ENCODE measurements at regions not wholly inside any gene's neighbourhood (a gene's known extent, or its start where the extent isn't known, plus 50 kb on each side); places are given as distances from the start of the nearest gene placed in this dataset.

GRCh38 chr4:8699479-8700145 lies 107.0 kb downstream of the CPZ start:
- no peak for DNase-seq

DNA sequence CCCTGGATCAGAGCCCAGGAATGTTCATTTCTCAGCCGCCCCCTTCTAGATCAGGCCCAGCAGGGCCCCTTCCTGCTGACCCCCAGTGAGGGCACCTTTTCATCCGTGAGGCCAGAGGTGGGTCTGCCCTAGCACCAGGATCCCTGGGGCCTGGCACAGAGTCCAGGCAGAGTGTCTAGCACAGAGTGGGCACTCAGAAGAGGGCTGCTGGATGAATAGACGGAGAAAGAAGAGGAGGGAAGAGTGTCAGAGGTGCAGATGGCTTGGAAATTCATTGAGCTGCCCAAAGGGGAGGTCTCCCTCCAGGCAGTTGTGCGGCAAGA lies 106.5 kb downstream of the CPZ start:
- DNase-seq = no peak

- DNase-seq = no peak
Observed at GRCh38 chr4:8698341-8699062, 105.9 kb downstream of the CPZ start.

GRCh38 chr4:8697826-8698225 lies 105.3 kb downstream of the CPZ start:
- no peak for DNase-seq

- no peak for DNase-seq
Observed at GRCh38 chr4:8696369-8697127, 104.0 kb downstream of the CPZ start.

DNA sequence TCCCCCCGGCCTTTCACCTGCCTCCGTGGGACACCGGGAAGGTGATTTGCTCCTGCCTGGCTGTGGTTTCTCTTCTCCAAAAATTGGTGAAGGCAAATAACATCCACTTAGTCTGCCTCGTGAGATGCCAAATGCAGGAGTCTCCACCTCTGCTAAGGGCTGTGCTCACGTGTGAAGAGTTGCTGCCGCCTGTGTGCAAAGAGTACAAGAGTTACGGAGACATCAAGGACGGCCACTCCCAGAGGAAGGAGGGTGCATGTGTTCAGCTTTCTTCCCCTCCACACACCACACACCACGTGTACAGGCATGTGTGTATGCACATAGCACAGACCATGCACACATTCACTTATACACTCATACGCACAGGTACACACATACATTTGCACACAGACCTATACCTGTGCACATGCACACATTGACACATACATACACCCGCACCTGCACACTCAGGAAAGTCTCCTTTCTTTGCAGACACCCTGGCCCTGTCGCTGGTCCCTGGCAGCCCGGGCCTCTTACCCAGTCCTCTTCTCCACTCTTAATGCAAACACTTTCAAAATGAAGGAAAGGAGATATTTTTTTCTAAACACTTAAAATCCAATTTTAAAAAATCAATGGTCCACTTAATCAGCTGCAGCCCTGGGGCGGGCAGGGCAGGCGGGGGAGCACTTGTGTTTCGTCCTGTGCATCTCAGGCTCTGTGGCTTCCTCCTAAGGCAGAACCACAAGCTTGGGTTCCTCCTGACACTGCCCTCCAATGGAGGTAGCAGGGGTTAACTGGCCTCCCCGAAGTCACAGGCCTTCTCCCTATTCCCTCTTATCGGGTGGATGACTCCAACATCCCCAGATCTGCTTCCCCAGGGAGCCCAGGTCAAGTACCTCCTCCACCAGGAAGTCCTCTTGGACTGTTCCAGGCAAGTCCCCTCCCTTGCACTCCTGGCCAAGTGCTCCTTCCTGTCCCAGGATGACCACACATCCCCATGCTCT lies 103.0 kb downstream of the CPZ start:
- DNase-seq = no peak

DNA sequence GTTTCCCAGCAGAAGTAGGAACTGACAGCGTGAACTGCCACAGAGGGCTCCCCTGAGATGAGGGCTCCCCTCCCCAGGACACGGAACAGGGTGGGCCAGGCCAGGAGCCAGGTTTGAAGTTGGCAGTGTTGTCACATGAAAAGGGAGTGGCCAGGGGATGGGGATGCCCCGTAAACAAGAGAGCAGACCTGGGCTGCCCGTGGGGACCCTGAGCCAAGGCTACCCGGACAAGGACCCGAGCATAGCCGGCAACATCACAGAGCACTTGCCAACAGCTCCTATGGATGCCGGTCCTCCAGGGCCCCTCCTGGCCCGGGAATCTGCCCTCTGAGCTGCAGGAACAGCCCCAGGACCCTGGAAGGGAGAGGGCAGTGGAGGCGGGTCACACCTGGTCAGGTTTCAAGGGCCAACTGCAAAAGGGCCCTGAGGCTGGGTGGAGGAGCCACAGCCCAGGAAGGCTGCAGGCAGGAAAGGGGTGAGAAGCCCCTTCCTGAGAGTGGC lies 102.1 kb downstream of the CPZ start:
- DNase-seq = no peak

DNA sequence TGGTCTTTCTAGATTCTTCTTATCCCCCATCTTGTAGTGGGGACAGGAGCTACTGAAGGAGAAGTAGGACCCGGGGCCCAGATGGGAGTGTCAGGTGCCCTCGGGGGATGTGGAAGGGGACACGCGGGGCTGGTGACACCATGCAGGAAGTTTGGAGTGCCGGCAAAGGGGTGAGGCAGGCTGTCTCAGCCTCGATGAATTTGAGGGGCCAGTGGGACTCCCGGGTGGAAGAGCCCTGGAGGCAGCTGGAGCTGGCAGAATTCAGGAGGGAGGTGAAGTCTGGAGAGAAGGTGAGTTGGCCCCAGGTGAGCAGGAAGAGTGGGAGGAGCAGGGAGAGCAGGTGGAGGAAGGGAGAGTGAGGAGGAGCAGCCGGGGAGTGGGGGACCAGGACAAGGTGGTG lies 101.7 kb downstream of the CPZ start:
- no peak for DNase-seq

- DNase-seq = no peak
Observed at GRCh38 chr4:8691151-8691775, 98.7 kb downstream of the CPZ start.

DNA sequence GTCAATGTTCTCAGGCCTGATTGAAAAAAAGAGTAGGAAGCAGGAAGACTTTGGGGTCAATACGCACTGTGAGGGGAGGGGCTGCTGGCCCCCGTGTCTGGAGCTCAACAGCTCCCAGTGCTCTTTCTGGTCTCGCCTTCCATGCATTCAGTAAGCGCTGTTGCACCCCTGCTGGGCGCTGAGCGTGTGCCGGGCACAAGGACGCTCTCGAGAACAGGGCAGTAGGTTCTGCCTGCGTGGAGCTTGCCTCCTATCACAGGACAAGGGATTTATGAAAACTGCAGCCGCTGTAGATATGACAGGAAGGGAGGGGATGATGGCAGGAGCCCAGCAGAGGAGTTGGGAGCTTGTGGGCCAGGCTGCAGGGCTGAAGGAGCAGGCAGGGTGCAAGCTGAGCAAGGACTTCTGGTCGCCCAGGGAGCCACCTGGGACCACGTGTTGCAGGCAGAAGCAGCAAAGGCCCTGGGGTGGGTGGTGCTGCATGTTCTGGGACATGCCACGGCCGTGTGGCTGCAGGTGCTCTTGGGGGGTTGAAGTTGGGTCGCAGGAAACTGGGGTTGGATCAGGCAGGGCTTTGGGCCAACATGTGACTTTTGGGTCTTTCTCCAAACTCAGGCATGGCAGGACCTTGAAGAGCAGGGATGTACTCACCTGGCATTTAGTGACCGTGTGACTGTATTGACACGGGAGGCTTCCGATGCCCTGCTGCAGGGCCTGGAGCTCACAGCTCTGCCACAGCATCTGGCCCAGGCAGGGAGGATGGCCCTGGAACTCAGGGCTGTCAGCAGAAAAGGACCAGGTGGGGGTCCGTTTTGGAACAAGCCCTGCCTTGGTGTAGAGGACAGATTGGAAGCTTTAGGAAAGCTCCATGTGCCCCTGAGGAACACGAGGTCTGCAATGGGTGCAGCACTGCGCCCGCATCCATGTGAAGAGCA lies 97.9 kb downstream of the CPZ start:
- DNase-seq = no peak

GRCh38 chr4:8689741-8690140 lies 97.2 kb downstream of the CPZ start:
- DNase-seq = no peak

DNA sequence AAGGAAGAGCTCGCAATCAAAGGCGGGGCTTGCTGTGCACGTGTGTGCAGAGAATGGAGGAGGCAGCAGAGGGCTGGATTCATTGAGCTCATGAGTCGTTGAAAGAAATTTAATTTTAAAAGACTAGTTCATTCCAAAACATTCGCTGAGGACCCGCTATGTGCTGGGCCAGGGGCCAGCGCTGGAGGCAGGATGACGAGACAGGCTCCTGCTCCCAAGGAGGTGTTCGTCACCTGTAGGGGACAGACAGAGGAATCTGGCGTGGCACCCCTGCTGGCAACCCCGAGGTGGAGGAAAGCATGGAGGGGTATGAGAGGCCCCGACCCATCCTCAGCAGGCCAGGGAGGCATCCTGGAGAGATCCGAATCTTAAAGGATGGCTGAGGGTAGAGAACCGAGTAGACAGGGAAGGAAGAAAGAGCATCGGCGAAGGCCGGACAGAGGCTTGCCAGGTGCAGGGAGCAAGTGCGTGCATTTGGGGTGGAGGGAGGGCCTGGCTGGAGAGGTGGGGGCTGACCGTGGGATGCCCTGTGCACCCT lies 96.4 kb downstream of the CPZ start:
- DNase-seq = no peak

DNA sequence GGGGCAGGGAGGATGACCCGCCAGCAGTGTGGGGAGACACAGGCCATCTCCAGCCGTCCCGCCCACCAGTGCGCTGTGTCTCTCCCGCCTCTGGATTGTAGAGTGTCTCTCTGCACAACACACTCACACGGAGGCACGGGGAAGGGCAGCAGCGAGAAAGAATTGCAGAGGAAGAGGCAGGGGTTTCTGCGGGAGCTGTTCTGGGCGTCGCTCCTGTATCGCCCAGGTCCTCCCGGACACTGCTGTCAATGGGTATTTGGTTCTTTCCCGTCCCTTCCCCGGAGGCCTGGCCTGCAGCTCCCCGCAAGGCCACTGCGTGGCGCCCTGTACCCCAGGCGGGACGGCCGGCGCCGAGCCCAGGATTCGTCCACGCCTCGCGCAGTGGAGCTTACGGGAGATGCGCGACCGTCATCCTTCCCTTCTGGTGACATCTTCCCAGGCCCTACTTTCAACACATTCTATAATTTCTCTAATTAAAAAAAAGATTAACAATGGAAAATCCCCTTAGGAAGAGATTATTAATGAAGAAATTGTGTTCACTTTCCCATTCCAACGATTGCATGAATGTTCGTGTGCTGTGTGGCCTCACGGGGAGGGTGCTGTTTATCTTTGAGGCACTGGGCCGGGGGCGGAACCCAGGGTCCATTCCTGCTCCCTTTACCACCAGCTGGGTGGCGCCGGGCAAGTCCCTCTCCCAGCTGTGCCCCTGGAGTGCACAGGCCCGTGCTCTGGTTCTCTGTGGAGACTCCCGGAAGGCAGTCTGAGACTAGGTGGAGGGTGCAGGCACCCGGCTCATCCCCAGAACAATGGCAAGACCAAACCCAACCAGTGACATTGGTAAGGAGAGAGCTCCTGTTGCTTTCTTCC lies 95.7 kb downstream of the CPZ start:
- peak in 1 of 2 donors; percentile 7 for DNase-seq

DNA sequence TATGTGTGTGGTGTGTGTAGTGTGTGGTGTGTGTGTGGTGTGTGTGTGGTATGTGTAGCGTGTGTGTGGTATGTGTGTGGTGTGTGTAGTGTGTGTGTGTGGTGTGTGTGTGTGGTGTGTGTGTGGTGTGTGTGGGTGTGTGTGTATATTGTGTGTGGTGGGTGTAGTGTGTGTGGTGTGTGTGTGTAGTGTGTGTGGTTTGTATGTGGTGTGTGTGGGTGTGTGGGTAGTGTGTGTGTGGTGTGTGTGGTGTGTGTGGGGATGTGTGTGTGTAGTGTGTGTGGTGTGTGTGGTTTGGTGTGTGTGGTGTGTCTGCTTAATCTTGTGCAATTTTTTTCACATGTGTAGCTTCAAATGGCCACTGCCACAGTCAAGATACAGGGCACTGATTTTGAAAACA lies 94.5 kb downstream of the CPZ start:
- no peak for DNase-seq

GRCh38 chr4:8685831-8686230 lies 93.3 kb downstream of the CPZ start:
- DNase-seq = no peak

GRCh38 chr4:8683462-8683861 lies 90.9 kb downstream of the CPZ start:
- no peak for DNase-seq

DNA sequence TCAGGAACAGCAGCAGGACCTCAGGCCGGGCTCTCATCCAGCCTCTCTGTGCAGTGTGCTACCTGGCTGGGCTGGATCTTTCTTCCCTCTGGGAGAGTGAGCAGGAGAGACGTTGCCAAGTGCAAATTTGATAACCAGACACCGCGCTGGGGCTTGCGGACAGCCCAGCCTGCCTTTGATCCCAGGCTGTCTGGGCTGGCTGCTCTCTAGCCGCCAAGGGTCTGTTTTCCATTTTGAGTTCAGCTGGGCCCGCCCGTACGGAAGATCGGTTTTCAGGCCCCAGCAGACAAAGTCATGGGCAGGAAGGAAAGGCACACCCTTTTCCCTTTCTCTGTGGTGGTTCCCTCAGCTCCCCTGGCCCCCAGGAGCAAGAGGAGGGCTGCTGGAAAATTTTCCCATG lies 90.2 kb downstream of the CPZ start:
- no peak for DNase-seq

DNA sequence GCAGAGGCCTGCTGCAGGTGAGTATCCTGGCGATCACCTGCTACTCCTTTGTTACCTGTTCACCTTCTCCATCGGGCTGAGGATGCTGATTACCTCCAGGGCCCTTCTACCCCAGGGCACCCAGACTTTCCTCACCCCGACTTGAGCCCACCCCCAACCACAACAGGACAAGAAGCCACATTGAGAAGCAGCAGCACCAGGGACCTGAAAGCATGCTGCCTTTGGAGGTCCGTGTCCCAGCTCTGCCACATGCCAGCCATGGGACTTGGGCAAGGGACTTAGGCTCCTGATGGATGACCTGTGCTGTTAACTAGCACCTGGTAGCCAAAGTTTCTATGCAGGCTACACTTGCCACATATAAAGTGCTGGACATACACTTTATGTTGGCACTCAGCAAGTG lies 89.7 kb downstream of the CPZ start:
- no peak for DNase-seq

DNA sequence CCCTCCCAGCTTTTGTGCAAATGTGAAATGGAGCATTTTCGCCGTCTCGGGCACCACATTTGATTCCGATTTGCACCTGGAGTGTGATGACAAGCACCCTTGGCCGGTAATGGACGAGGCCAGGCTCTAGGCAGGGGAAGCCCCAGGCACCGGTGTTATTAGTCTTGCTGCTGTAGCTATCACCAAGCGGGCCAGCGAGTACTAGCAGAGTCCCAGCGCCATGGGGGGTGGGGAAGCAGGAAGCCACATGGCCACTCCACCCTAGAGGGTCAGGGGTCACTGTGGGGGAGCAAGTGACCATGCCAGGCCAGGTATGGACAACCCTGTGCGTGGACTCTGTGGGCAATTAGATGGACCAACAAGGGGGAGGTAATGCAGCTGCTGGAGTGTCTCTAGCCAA lies 88.8 kb downstream of the CPZ start:
- no peak for DNase-seq

Measured in right lung (tissue), 2 donors.